Sigmoid colon (tissue), 4 donors: ENCODE measurements at regions not wholly inside any gene's neighbourhood (a gene's known extent, or its start where the extent isn't known, plus 50 kb on each side); places are given as distances from the start of the nearest gene placed in this dataset.
"Not testable (repeated sequence)": the region's sequence is repeated elsewhere in the genome, so short reads cannot be mapped to it uniquely, and the experiment has no call there.

Source experiments
- CTCF ChIP-seq, 4 experiments: fragments of 450-650 bp in 3 of 4; fragments of 200-600 bp in 1 of 4; IDR thresholded peaks; one replicate each; pipeline ENCODE4 v1.5.1; 2016 to 2019; ENCODE audit warnings: antibody characterized with exemption in 4 of 4, mild to moderate bottlenecking in 3 of 4, moderate library complexity in 2 of 4
- EP300 ChIP-seq, 4 donors: sonication (generic); formaldehyde crosslinking; IDR thresholded peaks; one replicate each; pipeline ENCODE4 v1.6.1; 2017; ENCODE audit warnings: antibody characterized with exemption in 4 of 4
- POLR2A ChIP-seq, 2 donors: fragments of 450-650 bp; IDR thresholded peaks; one replicate each; pipeline ENCODE4 v1.6.1; 2016; ENCODE audit warnings: antibody characterized with exemption in 2 of 2, mild to moderate bottlenecking in 2 of 2, moderate library complexity in 2 of 2
- POLR2AphosphoS5 ChIP-seq, 4 donors: sonication (generic); formaldehyde crosslinking; IDR thresholded peaks; one replicate each; pipeline ENCODE4 v1.6.1; 2017; ENCODE audit warnings: antibody characterized with exemption in 4 of 4

GRCh38 chr7:29701540-29701939 is 104.8 kb upstream of the WIPF3 start:
- TF ChIP-seq POLR2AphosphoS5, CTCF, EP300, POLR2A (IDR thresholded peaks at IDR 0.05): not testable (repeated sequence)
